ENCODE measurements at regions not wholly inside any gene's neighbourhood (a gene's known extent, or its start where the extent isn't known, plus 50 kb on each side); places are given as distances from the start of the nearest gene placed in this dataset.

GRCh38 chr1:72662918-72663317, 380.6 kb upstream of the NEGR1 start:
- no peak for DNase-seq (ENCODE audit: low read depth, low spot score)

DNA sequence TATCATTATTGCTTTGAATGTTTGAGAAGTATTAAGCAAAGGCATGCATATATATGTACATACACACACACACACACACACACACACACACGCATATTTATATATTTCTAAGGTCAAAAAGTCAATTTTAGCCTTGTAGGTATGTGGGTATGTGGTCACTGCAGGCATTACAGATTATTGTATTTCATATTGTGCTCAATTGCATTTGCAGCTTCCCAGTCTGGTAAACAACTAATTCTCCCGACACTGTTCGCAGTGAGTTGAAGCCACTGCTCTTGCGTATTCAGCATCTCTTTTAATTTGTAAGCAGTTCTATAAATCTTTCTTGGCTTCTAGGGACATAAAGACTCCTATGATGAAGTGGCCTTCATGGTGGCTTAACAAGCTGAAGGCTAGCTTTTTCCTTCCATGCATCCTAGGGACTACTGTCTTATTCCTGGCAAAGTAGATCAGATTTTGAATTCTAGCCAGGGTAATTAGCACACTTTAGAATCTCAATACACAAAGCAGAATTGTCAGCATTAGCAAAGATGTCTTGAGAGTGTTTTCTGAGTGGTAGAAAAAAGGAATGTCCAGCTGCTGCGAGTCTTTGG, 368.6 kb upstream of the NEGR1 start:
- DNase-seq (ENCODE audit: low read depth, low spot score): no peak

GRCh38 chr1:72649991-72650390, 367.7 kb upstream of the NEGR1 start:
- DNase-seq (ENCODE audit: low read depth, low spot score): no peak

DNA sequence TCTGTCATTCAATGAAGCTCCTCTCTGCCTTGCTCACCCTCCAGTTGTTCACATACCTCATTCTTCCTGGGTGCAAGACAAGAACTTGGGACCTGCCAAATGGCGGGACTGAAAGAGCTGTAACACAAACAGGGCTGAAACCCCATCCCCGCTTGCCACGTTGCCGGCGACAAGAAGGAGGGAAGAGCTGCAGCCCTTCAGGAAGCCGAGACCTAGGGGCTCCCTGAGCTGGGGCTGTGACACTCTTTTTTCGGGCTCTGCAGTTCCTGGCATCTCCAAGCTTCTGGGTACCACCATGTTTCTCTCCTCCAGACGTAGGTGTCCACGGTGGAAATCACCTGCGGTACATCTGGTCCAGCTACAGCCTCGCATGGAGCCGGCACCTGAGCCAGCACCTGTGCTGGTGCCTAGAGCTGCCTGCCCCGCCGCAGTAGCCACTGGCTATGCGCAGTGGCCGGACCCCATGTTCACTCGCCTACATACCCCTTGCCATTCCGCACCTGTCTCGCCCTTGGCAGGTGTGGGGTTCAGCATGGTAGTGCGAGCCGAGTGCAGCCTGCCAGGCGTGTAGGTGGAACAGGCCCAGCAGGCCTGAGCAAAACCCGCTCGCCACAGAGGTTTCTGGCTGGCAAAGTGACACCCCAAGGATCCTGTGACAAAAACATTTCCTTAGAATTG, 367.0 kb upstream of the NEGR1 start:
- no peak for DNase-seq (ENCODE audit: low read depth, low spot score)

DNA sequence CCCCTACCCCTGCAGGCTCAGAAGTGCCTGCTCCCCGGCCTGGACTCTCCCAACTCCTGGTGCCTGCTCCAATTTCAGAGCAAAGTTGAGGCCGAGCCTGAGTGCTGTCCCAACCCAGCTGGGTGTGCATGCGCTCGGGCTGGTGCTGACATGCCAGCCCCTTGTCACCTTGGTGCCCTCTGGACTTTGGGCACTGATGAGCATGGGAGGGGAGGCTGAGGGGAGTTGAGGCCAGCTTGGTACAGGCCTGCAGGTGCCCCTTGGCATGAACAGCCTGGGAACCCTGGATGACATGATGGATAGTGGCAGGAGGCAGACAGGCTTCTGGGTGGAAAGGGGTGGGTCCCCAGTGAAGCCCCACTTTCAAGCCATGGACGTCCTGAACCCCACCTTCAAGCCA, 366.1 kb upstream of the NEGR1 start:
- no peak for DNase-seq (ENCODE audit: low read depth, low spot score)

- no peak for DNase-seq (ENCODE audit: low read depth, low spot score)
Measured at GRCh38 chr1:72643142-72643541, 360.8 kb upstream of the NEGR1 start.

DNA sequence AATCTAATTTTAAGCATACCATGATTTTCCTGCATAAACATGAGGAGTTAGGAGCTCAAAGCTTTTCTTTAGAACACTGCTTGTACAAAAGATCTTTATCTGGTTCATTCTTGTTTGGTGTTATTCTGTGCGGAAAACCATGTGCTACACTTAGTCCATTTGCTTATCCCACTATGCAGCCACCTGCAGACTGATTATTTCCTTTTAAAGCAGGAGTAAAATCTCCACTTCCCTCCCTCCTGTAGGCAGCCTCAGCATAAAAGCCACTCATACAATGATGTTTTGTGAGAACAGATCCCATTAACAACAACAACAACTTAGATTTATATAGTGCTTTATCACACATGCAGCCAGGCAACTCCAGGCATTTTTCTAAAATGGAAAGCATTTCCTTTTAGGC, 355.3 kb upstream of the NEGR1 start:
- DNase-seq (ENCODE audit: low read depth, low spot score): no peak

DNA sequence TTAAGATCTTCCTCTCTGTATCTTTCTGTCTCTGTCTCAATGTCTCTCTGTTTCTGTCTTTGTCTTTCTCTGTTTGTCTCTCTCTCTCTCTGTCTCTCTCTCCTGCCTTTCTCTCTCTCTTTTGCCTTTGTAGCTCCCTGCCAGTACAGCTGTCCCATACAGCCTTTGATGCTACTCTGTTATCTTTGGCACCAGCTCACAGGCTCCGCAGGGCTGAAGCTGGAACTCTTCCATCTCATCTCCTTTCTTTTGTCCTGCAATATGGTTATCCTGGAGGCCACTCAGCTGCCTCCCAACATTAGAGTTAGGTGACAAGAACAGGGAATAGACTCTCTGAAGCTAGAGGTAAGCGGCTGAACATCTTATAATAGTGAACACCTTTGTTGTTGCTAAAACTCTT, 354.3 kb upstream of the NEGR1 start:
- DNase-seq (ENCODE audit: low read depth, low spot score): no peak

DNA sequence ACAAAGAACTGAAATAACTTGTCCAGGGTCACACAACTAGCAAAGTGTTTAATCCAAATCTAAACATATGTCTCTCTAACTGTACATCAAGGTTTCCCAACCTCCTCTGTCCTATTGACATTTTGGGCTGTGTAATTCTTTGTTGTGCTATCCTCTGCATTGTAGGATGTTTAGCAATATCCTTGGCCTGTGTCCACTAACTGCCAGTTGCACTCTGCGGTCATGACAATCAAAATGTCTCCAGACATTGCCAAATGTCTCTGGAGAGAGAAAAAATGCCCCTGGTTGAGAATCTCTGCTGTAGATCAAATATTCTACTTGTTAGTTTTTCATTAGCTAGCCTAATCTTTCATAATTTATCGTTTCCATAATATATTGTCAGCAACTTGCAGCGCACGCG, 353.4 kb upstream of the NEGR1 start:
- no peak for DNase-seq (ENCODE audit: low read depth, low spot score)

DNA sequence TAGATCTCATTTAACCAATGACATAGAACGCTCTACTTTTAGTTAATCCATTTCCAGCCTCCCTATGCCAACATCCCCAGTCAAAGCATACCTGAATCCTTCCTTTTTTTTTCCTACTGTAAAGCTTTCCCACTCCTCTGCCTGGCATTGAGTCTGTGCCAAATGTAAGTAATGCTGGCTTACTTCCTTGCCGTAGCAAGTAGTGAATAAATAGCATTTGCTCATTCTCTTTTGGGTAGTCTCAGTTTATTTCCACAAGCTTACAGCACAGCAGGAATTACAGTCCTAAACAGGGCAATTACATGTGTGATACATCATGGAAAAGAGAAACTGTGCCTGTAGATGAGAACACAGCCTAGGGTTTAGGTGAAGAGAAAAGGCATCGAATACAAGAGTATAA, 352.6 kb upstream of the NEGR1 start:
- no peak for DNase-seq (ENCODE audit: low read depth, low spot score)

DNA sequence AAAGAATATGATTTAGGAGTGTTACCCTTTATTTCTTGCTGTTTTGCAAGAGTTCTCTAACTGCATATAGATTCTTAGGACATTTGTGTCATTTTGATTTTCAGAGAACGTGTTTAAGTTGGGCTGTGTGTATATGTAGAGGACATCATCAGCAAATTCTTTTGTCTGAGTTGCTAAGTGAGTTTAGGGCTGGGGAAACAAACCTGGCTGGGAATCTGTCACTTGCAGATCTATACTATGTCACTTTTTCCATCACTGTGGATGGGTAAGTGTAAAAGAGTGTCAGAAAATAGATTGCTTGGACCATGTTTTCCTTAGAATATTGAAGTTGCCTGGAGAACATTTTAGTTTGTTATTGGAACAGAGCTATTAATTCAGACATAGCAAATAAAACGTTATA, 349.1 kb upstream of the NEGR1 start:
- no peak for DNase-seq (ENCODE audit: low read depth, low spot score)

DNA sequence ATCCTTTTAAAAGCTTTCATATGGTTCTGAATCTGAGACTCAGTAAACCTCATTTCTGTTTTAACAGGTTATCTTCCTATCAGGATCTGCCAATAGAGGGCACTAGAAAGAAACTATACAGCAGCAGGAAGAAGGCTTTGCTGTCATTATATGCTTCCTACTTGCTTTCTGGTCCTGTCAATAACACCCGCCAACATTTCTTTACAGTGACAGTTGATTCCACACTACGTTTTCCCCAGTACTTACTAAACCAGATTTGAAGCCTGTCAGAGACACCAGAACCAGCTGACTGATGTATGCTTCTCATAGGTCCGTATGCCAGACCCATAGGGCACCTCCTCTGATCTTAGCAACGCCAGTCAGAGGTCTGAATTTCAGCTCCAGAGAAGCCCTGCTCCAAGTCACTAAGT, 341.0 kb upstream of the NEGR1 start:
- DNase-seq (ENCODE audit: low read depth, low spot score): no peak

GRCh38 chr1:72620453-72620852, 338.1 kb upstream of the NEGR1 start:
- DNase-seq (ENCODE audit: low read depth, low spot score): no peak

GRCh38 chr1:72606216-72606810, 324.0 kb upstream of the NEGR1 start:
- no peak for DNase-seq (ENCODE audit: low read depth, low spot score)

GRCh38 chr1:72601035-72601674, 318.8 kb upstream of the NEGR1 start:
- DNase-seq (ENCODE audit: low read depth, low spot score): no peak

- DNase-seq (ENCODE audit: low read depth, low spot score): no peak
Measured at GRCh38 chr1:72586023-72586685, 303.8 kb upstream of the NEGR1 start.

DNA sequence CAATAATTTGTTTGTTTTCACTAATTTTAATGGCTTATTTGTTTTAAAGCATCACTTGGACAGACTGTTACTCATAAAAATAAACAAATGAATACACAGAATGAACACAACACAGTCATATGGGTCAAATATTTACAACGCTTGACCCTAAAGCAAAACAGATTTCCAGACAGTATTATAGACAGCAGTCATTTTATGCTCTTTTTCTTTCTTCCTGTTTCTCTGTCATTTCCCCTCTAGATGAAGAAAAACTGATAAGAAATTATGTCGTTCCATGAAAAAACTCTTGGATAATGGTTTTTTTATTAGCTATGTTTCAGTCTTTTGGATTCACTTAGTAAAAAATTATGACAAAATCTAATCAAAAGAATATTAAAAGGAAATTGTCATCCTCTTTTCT, 297.3 kb upstream of the NEGR1 start:
- DNase-seq (ENCODE audit: low read depth, low spot score): no peak

DNA sequence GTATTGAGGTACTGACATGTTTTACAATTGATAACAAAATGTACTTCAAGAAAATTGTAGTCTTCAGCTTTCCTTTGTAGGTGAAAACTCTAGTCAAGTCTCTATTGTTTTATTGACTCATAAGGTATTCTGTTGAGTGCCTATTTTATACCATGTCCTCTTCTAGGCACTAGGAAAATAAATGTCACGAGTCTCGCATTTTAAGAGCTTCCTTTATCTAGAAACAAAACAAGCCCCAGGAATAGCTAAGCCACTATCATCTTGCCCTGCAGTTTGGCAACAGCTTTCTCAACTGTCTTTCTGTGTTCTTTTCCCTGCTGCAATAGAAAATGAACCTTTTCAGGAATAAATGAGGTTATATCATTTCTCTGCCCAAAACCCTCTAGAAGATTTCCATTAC, 288.5 kb upstream of the NEGR1 start:
- DNase-seq (ENCODE audit: low read depth, low spot score): no peak

DNA sequence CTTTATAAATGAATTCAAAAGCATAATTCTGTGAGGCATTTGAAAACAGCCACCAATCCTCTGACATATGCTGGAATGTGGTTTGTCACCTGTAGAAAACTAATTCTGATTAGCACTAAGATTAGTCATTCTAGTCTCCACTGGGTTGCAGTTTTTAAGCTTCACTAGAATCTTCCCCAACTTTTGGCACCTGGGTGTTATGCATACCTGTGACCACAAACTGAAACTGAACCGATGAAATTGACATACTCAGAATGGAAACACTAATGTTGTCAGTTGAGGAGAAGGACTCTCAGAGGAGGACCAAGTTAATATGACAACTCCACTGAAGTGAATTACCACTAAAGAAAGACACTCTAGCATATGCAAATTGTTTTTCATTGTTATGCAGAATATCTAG, 285.8 kb upstream of the NEGR1 start:
- DNase-seq (ENCODE audit: low read depth, low spot score): no peak

GRCh38 chr1:72567521-72567920, 285.2 kb upstream of the NEGR1 start:
- DNase-seq (ENCODE audit: low read depth, low spot score): no peak

DNA sequence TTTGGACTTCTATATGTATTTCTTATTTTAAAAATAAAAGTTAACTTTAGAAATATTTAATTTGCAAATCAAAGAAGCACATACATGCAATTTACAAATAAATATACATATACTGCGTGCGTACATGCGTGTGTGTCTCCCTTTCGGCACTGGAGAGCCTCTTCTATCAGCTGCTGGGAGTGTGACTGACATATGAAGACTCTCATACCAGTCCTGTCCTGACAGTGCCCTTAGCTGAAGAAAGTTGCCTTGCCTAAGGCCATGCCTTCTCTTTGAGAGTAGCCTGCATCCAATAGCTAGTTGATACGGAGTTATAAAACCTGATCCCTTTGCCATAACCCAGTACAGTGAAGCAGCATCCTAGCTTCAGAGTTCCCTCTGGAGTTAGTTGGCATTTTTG, 282.4 kb upstream of the NEGR1 start:
- DNase-seq (ENCODE audit: low read depth, low spot score): no peak

DNA sequence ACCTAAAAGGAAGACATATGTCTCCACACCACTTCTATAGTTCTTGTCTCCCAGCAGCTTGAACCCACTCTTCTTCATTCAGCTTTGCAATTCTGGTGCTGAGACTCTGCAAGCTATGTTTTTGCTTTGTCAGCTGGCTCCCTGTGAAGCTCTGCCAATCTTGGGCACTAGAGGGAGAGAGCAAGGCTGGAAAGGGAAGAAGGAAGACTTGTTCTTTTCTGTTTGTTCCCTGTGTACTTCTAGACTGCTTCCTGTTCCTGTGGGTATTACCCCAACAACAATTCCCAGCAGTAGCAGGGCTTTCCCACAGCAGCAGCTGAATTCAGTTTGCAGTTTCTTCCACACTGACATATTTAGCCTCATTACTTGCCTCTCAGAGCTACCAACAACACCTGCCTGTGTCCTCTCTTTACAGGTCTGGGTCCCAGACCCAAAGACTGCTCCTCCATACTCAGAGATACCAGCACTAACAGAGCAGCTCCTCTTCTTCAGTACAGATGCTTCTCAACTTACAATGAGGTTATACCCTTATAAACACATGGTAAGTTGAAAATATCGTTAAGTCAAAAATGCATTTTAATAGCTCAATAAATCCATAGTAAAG, 275.2 kb upstream of the NEGR1 start:
- DNase-seq (ENCODE audit: low read depth, low spot score): no peak

Data from pulmonary artery endothelial cell (primary cell).